Activated T-cell treated with anti-CD3 and anti-CD28 coated beads for 48 hours (primary cell): ENCODE measurements at regions not wholly inside any gene's neighbourhood (a gene's known extent, or its start where the extent isn't known, plus 50 kb on each side); places are given as distances from the start of the nearest gene placed in this dataset.

Experiments
- DNase-seq: peaks from one replicate; pipeline ENCODE4 v3.0.0-alpha.2; 2020; ENCODE audit warnings: low read depth

DNA sequence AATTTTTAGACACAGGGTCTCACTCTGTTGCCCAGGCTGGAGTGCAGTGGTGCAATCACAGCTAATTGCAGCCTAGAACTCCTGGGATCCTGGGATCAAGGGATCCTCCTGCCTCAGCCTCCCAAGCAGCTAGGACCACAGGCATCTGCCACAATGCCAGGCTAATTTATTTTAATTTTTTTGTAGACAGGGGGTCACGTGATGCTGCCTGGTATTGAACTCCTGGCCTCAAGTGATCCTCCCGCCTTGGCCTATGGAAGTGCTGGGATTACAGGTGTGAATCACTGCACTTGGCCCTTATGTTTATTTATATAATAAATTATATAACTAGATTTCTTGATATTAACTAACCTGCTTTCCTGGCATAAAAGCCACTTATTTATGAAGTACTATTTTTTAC lies 1081.7 kb upstream of the FANCL start:
- DNase-seq = no peak

DNA sequence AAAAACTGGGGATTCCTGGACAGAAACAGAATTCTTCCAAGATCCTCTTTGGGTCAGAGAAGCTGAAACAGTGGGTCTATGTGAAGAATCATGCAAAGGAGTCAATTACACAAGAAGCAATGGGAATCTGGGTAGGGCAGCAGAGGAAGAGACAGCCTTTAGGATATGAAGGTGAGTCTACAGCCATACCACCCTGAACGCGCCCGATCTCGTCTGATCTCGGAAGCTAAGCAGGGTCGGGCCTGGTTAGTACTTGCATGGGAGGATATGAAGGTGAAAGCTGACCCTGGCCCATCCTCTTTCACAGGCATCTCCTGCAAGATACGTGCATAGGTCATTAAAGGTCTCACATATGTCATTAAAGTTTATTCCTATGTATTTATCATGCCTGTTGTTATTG lies 1080.9 kb upstream of the FANCL start:
- DNase-seq = no peak

DNA sequence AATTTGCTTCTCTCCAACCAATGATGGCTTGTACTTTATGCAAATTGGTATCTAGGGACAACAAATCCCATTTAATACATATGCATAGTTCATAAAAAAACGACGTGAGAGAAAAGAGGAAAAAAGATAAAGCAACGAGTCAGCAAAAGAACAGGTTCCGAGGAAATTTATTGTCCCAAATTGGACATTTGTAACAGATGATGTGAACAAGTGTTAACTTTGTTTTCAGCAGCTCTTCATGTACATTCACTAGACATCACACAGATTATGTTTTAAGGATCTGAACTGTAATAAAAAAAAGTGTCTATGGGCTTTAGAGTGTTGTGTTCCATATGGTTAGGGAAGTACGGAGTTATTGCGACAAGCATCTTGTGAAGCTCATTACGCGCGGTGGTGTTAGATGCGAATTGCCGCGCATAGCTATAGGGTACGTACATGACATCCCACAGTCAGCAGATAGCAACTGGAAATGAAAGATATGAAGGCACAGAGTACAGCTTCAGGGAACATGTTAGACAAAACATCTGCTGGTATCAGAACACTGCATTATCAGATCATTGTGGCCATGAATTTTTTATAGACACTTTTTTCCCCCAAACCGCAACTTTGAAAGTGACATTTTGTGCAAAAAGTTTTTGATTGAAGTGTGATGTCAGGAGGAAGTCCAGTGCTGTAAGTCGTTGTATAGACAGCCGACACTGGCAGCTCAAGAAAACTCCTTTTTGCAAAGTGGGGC lies 1073.1 kb upstream of the FANCL start:
- no peak for DNase-seq

- no peak for DNase-seq
Measured at GRCh38 chr2:59312967-59313940, 1072.1 kb upstream of the FANCL start.

DNA sequence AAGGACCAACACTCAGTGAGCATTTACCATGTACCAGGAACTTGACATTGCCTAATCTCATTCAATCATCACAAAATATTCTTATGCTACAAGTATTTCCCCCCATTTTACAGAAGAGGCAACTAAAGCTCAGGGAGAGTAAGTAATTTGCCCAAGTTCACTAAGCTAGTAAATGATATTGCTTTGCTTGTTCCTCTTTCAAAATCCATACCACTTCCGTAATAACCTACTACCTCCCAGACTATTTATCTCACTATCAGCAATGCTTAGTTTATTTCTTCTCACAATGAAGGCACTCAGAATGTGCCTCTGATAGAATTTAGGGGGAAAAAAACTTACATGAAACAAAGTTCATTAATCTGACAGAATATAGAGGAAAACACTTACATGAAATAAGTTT lies 1070.9 kb upstream of the FANCL start:
- no peak for DNase-seq

DNA sequence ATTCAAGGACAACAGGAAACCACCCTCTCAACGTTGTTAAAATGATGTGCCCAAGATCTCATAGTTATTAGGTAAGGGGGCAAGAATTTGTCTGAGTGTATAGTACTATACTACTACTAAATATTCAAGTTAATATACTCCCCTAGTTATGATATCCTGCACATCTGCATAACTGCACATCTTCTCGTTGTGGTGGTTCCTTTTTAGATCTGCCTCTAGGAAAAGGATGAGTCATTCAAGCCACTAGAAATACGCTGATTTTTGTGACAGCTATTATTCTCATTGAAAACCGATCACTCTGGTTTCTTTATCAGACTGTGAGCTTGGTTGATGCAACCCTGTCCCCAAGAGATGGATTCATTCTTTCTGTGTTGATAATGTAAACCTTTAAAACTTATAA lies 1067.0 kb upstream of the FANCL start:
- no peak for DNase-seq

- DNase-seq = no peak
Measured at GRCh38 chr2:59307196-59307595, 1066.1 kb upstream of the FANCL start.

DNA sequence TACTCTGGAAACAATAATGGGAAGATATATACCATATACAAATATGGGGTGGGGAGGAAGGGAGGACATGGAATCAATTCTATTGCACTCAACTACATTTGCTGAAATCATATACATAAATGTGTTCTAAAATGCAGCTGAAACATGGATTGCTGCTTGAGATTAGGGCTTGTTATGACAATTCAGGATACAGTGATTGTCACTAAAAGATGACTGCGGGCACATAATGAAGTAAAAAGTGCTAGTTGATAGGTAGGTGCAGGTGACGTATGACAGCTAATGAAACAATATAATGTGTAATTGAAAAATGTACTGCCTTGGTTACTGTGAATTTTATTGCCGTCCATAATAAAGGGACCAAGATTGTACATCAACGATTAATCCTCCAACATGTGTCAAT lies 1062.1 kb upstream of the FANCL start:
- DNase-seq = no peak

- DNase-seq = no peak
Measured at GRCh38 chr2:59302683-59303082, 1061.6 kb upstream of the FANCL start.

DNA sequence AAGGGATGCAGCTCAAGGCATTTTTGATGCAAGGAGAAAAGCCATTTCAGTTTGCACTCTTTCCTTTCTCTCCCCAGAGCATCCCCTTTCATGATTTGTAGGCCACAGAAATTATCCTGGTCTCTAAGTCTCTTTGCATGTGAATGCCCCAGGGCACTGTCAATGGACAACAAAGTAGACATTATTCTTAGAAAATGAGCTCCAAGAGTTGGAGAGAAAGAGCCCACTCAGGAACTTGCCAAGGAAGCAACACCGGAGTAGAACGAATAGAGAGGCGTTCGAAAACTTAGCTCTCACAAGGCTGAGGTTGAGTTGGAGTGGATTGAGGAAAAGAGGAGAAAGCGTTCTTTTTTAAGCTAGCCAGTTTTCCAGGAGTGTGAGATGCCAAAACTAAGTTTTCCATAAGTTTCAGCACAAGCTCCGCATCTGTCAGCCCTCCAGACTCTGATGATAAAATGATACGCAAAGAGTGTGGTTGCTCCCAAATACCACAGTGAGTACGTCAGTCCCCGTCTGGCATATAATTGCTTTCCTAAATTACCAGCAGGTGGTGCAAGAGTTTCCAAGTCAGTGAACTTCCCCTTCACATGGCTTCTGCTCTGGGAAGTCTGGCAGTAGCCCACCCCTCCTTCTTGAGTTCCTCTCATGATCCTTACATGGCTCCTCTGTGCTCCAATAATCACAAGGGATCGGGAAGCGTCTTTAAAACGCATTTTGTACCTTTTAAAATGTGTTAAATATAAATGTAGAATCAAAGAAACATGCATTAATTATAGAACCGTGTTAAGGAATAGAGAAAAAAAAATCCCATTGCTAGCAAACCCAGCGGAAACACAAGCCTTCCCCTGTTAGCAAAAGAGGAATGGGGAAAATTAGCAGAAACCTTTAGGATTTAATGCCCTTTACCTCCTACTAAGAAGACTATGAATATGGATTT lies 1060.6 kb upstream of the FANCL start:
- no peak for DNase-seq

DNA sequence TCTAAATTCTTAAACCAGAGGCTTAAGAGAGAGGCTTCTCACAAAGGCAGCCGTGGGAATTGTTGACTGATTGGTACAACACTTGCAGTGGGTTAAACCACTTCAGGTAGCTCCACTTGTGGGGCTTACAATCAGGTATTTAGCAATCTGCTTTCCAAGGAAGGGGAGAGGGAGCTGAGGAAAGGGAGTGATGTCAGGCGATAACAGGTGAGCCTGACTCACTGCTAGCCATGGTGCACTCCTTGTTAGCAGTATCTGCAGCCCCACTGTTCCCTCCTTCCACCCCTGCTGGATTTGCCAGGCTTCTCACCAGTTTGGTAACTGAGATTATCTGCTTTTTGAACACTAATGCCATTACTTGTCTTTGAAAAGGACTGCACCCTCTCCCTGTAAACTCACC lies 1056.7 kb upstream of the FANCL start:
- DNase-seq = no peak

DNA sequence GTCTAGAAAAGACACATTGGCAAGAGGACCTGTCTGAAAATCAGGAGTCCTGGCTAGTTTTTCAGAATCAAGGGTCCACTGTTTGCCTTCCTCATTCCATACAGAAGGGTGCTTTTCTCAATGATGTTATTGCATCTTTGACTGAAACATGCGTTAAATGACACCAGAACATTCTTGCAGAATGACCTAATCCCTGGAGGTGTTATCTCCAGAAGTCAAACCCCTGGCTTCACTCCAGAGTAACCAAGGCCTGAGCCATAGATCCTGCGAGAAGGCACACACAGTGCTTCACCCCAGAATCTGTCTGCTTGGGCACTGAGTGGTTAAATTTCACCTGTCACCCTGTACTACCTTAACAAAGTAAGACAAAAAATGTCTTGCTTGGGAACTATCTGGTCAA lies 1055.2 kb upstream of the FANCL start:
- no peak for DNase-seq

DNA sequence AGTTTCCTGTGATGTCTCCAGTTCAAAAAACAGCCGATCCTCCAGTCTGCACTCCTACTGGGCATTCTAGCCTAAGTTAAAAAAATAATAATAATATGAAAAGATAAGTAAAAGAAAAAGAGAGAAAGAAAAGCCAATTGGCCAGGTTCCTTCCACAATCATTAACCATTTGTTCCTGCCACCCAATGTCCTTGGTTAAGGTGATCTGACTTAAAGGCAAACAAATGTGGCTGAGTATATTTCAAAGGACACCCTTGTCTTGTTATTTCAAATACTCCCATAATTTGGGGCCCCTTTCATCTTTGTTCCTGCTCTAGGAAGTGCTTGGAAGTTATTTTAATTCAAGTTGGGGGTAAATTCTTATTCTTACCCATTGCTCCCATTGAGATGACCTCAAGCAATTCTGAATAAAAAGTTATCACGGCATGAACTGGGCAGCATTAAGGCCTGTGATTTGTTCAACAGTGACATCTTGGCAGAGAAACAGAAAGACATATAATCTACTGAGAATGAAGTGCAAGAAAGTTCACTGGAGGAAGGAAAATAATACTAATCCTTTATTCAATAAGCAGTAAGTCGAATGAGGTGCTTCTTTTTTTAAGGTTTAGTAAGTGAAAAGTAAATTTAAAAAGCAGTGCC lies 1054.5 kb upstream of the FANCL start:
- DNase-seq = no peak

DNA sequence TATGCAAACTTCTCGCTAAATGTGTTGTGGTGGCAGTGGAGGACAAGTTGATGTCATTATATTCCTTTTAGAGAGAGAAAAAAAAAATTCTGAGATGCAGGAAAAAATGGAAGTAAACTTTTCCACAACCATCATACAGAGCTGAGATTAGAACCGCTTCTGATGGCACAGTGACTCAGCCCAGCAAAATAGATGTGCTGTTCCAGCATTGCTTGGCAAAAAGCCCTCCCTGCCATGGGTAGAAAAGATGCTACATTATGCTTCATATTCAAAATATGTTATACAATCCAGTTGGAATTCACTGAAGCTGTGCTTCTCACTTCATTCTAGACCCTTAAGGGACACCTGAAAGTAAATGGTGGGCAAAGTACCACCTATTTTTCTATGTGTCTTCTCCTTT lies 1047.6 kb upstream of the FANCL start:
- no peak for DNase-seq

GRCh38 chr2:59282374-59283057 lies 1041.4 kb upstream of the FANCL start:
- DNase-seq = no peak

GRCh38 chr2:59277671-59278070 lies 1036.5 kb upstream of the FANCL start:
- no peak for DNase-seq

- DNase-seq = no peak
Measured at GRCh38 chr2:59276917-59277316, 1035.8 kb upstream of the FANCL start.

DNA sequence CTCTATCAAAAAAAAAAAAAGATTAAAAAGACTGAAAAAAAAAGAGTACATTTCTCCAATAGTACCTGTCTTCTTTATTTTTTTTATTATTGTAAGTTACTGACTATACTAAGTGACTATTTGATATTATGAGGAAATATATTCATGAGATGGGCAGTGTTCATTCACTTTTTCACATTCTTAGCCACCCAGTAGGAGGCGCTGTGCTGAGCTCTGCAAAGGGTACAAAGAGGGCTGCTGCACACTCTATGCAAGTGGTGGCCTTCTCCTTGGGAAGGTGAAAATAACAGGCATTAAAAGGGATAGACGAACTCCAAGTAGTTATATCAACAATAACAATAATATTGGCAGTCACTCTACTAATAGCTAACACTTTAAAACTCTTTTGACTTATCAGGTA lies 1034.9 kb upstream of the FANCL start:
- DNase-seq = no peak

GRCh38 chr2:59266453-59266852 lies 1025.3 kb upstream of the FANCL start:
- no peak for DNase-seq

DNA sequence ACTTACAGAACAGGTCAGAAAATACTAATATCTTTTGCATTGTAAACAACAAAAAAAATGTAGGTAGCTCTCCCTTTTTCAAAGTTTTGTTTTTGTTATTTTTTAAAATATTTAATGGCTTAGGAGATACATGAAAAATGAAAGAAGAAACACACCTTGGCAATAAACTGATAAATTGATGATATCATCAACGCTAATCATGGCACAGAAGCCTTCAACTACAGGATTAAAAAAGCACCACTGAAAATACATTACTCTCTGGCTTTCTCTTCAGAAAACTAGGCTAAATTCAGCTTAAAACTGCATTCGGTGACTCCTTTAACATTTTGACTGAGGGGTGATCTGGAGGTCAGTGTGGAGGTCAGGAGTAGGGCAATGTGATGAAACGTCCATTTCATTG lies 1018.8 kb upstream of the FANCL start:
- no peak for DNase-seq

DNA sequence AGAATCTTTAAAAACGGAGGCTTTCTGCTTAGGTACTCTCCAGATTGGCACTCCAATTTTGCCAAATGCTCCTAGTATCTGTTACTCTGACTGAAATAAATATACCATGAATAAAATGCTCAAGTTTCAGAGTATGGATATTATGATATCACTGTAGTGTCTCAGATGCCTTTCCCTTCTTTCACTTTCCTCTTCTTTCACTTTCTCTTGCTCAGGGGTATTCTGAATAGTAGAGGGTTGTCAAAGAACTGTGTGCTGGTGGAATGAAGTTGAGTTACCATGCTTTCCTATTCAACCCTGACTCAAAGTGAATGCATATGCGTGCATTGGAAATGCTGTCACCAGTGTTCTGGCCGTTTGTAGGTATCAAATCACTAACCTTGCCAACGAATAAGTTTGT lies 1015.2 kb upstream of the FANCL start:
- DNase-seq = no peak
